ENCODE measurements at regions not wholly inside any gene's neighbourhood (a gene's known extent, or its start where the extent isn't known, plus 50 kb on each side); places are given as distances from the start of the nearest gene placed in this dataset.

DNA sequence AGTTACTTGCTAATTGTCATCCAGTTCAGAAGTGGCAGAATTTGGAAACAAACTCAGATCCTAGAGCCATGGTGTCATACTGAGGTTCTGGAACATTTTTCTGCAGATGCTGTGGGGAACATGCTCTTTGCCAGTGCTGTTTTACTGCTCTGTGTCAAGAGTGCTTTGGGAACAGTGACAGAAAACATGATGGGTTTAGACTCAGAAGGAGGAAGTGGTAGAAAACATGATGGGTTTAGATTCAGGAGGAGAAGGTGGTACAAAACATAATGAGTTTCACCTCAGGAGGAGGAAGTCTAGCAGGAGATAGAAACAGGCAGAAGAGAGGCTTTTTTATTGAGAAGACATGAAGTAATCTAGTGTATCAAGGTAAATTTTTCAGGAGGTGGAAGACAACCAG, 815.5 kb downstream of the DHX35 start:
- DNase-seq (ENCODE audit: low spot score in 2 of 2), result no peak
- TF ChIP-seq EP300 (IDR thresholded peaks at IDR 0.05) (no peak), POLR2AphosphoS5 (IDR thresholded peaks at IDR 0.05) (no peak), POLR2A (IDR thresholded peaks at IDR 0.05) (no peak)
- TF ChIP-seq, protein P1, sequence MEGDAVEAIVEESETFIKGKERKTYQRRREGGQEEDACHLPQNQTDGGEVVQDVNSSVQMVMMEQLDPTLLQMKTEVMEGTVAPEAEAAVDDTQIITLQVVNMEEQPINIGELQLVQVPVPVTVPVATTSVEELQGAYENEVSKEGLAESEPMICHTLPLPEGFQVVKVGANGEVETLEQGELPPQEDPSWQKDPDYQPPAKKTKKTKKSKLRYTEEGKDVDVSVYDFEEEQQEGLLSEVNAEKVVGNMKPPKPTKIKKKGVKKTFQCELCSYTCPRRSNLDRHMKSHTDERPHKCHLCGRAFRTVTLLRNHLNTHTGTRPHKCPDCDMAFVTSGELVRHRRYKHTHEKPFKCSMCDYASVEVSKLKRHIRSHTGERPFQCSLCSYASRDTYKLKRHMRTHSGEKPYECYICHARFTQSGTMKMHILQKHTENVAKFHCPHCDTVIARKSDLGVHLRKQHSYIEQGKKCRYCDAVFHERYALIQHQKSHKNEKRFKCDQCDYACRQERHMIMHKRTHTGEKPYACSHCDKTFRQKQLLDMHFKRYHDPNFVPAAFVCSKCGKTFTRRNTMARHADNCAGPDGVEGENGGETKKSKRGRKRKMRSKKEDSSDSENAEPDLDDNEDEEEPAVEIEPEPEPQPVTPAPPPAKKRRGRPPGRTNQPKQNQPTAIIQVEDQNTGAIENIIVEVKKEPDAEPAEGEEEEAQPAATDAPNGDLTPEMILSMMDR (IDR thresholded peaks at IDR 0.05), result no peak

DNA sequence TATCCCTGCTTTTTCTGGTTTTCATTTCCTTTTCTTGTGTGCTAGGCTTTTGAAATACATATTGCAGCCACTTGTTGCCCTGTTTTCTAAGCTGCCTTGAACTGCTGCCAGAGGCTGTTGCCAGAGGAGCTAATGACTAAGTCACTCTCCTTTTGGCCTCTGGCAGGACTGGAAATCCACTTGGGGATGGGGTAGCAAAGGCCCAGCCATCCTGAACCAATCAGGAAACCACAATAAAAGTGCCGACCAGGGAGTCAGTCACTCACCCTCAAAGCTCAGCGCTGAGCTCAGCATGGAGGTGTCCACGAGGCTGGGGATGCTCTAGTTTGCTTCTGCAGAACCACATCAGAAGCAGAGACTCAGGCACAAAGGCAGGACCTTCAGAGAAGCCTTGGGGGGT, 813.0 kb downstream of the DHX35 start:
- H3K27ac ChIP-seq, result no peak overlapping the region
- H3K27me3 ChIP-seq, result no peaks in the 10 kb centered on the region
- peak; percentile 86 to 88 for DNase-seq (ENCODE audit: low spot score in 2 of 2)
- H3K36me3 ChIP-seq, result no peaks in the 10 kb centered on the region
- 26% methylated on average over 3 of the region's 3 CpGs for WGBS
- peaks cover 24% of the 10 kb centered on the region for H3K4me1 ChIP-seq
- H3K4me3 ChIP-seq, result no peak overlapping the region
- TF ChIP-seq POLR2A (IDR thresholded peaks at IDR 0.05) (no peak), EP300 (IDR thresholded peaks at IDR 0.05) (no peak), POLR2AphosphoS5 (IDR thresholded peaks at IDR 0.05) (no peak)
- TF ChIP-seq, protein P1 (IDR thresholded peaks at IDR 0.05), result no peak
- H3K9me3 ChIP-seq, result no peaks in the 10 kb centered on the region

More for the DNA sequence above, 815.5 kb downstream of the DHX35 start:
- Histone ChIP-seq H3K4me1 (peaks cover 24% of the 10 kb centered on the region), H3K36me3 (no peaks in the 10 kb centered on the region), H3K27ac (no peak overlapping the region), H3K9me3 (no peaks in the 10 kb centered on the region), H3K4me3 (no peak overlapping the region), H3K27me3 (no peaks in the 10 kb centered on the region)

DNA sequence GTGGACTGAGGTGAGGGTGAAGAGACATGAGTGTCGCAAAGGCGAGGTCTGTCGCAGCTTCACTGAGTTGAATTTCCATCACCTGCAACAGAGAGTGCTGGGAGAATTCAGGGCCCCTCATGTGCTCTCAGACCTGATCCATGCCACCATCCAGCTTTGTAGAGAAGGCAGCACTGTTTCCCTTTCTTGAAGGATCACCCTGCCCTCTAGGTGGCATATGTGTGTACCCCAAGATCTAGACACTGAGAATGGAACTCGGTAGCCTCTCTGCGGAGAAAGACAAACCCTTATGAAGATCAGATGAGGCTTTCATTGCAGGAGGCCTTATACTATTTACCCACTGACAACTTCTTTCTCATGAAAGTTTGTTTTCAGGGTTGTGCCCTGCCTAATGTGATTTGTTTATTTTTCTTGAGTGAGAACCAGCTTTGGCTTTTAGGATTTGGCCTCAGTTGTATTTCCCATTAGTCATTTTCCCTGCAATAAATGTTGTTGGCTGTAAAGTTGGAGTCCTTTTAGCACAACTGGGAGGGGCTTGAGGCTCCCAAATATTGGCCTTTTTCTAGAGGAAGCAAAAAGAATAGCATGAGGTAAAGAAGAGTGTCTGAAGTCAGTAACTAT, 811.3 kb downstream of the DHX35 start:
- no peak for DNase-seq (ENCODE audit: low spot score in 2 of 2)
- WGBS, result 79% methylated on average over 3 of the region's 5 CpGs
- Histone ChIP-seq H3K9me3 (no peaks in the 10 kb centered on the region), H3K4me3 (no peak overlapping the region), H3K27ac (no peak overlapping the region), H3K36me3 (no peaks in the 10 kb centered on the region), H3K4me1 (peaks cover 24% of the 10 kb centered on the region), H3K27me3 (no peaks in the 10 kb centered on the region)
- TF ChIP-seq, protein P1 (IDR thresholded peaks at IDR 0.05), result no peak
- TF ChIP-seq EP300 (IDR thresholded peaks at IDR 0.05) (no peak), POLR2A (IDR thresholded peaks at IDR 0.05) (no peak), POLR2AphosphoS5 (IDR thresholded peaks at IDR 0.05) (no peak)

DNA sequence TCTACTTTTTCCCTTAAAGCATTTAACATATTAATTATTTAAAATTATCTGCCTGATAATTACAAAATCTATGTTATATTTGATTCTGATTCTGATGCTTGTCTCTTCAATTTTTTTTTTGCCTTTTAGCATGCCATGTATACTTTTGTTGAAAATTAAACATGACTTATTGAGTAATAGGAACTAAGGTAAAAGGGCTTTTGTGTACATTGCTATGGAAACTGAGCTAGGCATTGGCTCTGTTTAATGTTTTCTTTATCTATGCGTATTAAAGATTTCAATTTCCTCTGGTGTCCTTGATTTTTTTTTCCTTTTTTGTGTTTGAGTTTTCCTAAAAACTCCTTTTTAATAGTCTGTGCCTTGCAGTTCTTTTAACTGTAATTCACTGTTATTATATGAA, 805.2 kb downstream of the DHX35 start:
- Histone ChIP-seq H3K4me1 (no peaks in the 10 kb centered on the region), H3K9me3 (no peaks in the 10 kb centered on the region), H3K27me3 (no peaks in the 10 kb centered on the region), H3K27ac (no peak overlapping the region), H3K36me3 (no peaks in the 10 kb centered on the region), H3K4me3 (no peak overlapping the region)
- no peak for DNase-seq (ENCODE audit: low spot score in 2 of 2)
- TF ChIP-seq POLR2AphosphoS5 (IDR thresholded peaks at IDR 0.05) (no peak), EP300 (IDR thresholded peaks at IDR 0.05) (no peak), POLR2A (IDR thresholded peaks at IDR 0.05) (no peak)
- TF ChIP-seq, protein P1 (IDR thresholded peaks at IDR 0.05), result no peak
- WGBS, result 93% methylated on average over 1 of the region's 1 CpG

DNA sequence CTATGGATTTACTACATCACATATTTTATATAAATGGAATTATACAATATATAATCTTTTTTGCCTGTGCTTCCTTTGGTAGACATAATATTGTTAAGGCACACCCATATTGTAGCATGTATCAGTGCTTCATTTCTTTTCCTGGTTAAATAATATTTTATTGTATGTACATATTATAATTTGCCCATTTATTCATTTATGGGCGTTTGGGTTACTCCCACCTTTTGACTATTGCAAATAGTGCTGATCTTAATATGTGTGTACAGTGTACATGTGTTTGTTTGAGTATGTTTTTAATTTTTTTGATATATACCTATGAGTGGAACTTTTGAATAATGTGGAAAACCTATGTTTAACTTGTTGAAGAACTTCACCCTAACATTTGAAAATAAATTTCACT, 804.2 kb downstream of the DHX35 start:
- no peak for DNase-seq (ENCODE audit: low spot score in 2 of 2)
- Histone ChIP-seq H3K36me3 (no peaks in the 10 kb centered on the region), H3K27me3 (no peaks in the 10 kb centered on the region), H3K4me3 (no peak overlapping the region), H3K4me1 (no peaks in the 10 kb centered on the region), H3K9me3 (no peaks in the 10 kb centered on the region), H3K27ac (no peak overlapping the region)
- 57% methylated on average over 1 of the region's 1 CpG for WGBS
- no peak for TF ChIP-seq POLR2AphosphoS5 (IDR thresholded peaks at IDR 0.05)
- no peak for TF ChIP-seq POLR2A (IDR thresholded peaks at IDR 0.05)
- TF ChIP-seq EP300 (IDR thresholded peaks at IDR 0.05), result no peak
- TF ChIP-seq, protein P1 (IDR thresholded peaks at IDR 0.05), result no peak
